Naive B cell (primary cell): ENCODE measurements at regions not wholly inside any gene's neighbourhood (a gene's known extent, or its start where the extent isn't known, plus 50 kb on each side); places are given as distances from the start of the nearest gene placed in this dataset.

Experiments
- ATAC-seq, 2 donors: fragments of 150-1000 bp; cut with Tn5 transposase; 2 replicates each; pipeline ENCODE4 v1.10.0; 2021; ENCODE audit warnings: low read depth in 2 of 2, mild to moderate bottlenecking in 2 of 2, moderate library complexity in 2 of 2
- DNase-seq: peaks from one replicate; pipeline ENCODE4 v3.0.0; 2022
- H3K27ac Mint-ChIP-seq, 6 donors: one replicate each; pipeline ENCODE4 v1.8.0; 2020 to 2022; ENCODE audit warnings: mild to moderate bottlenecking in 6 of 6, mixed read lengths in 6 of 6, moderate library complexity in 5 of 6, inconsistent platforms in 2 of 6
- H3K27me3 Mint-ChIP-seq, 3 donors: one replicate each; pipeline ENCODE4 v1.8.0; 2021 to 2022; ENCODE audit warnings: mixed read lengths in 3 of 3, mild to moderate bottlenecking in 1 of 3
- H3K36me3 Mint-ChIP-seq, 2 donors: one replicate each; pipeline ENCODE4 v1.8.0; 2020 to 2022; ENCODE audit warnings: mixed read lengths in 2 of 2, inconsistent platforms in 1 of 2, mild to moderate bottlenecking in 1 of 2
- H3K4me1 Mint-ChIP-seq, 3 donors: one replicate each; pipeline ENCODE4 v1.8.0; 2020 to 2022; ENCODE audit warnings: mixed read lengths in 3 of 3, inconsistent platforms in 1 of 3, mild to moderate bottlenecking in 1 of 3, moderate library complexity in 1 of 3
- H3K4me3 Mint-ChIP-seq, 8 donors: one replicate each; pipeline ENCODE4 v1.8.0; 2020 to 2022; ENCODE audit warnings: mild to moderate bottlenecking in 8 of 8, mixed read lengths in 8 of 8, moderate library complexity in 8 of 8, inconsistent platforms in 2 of 8
- H3K9me3 Mint-ChIP-seq, 7 donors: one replicate each; pipeline ENCODE4 v1.8.0; 2020 to 2022; ENCODE audit warnings: mixed read lengths in 7 of 7, mild to moderate bottlenecking in 5 of 7, inconsistent platforms in 2 of 7, moderate library complexity in 1 of 7

GRCh38 chr10:33520223-33520622, 185.8 kb upstream of the NRP1 start:
- no peaks in the 10 kb centered on the region for H3K4me1 Mint-ChIP-seq
- ATAC-seq: no peak
- H3K27ac Mint-ChIP-seq: no peak overlapping the region
- DNase-seq: no peak
- H3K4me3 Mint-ChIP-seq: no peak overlapping the region
- H3K27me3 Mint-ChIP-seq: peaks cover 0 to 8% (median 0%) of the 10 kb centered on the region in 3 donors
- peaks cover 0 to 8% of the 10 kb centered on the region in 2 donors for H3K36me3 Mint-ChIP-seq
- H3K9me3 Mint-ChIP-seq: peaks cover 0 to 15% (median 7%) of the 10 kb centered on the region in 7 donors

GRCh38 chr10:33519130-33519860, 184.8 kb upstream of the NRP1 start:
- H3K4me1 Mint-ChIP-seq: no peaks in the 10 kb centered on the region
- H3K27me3 Mint-ChIP-seq: peaks cover 0 to 8% (median 0%) of the 10 kb centered on the region in 3 donors
- H3K36me3 Mint-ChIP-seq: peaks cover 0 to 8% of the 10 kb centered on the region in 2 donors
- DNase-seq: no peak
- H3K27ac Mint-ChIP-seq: no peak overlapping the region
- H3K4me3 Mint-ChIP-seq: no peak overlapping the region
- no peak for ATAC-seq
- H3K9me3 Mint-ChIP-seq: peaks cover 0 to 15% (median 7%) of the 10 kb centered on the region in 7 donors

- Mint-ChIP-seq H3K9me3 (peaks cover 0 to 8% (median 5%) of the 10 kb centered on the region in 7 donors), H3K27me3 (no peaks in the 10 kb centered on the region), H3K36me3 (no peaks in the 10 kb centered on the region), H3K27ac (no peak overlapping the region), H3K4me3 (no peak overlapping the region), H3K4me1 (no peaks in the 10 kb centered on the region)
- DNase-seq: no peak
- no peak for ATAC-seq
Observed at GRCh38 chr10:33510206-33510605, 175.7 kb upstream of the NRP1 start.

GRCh38 chr10:33509231-33509831, 174.9 kb upstream of the NRP1 start:
- H3K27ac Mint-ChIP-seq: no peak overlapping the region
- H3K4me1 Mint-ChIP-seq: no peaks in the 10 kb centered on the region
- peaks cover 0 to 8% (median 5%) of the 10 kb centered on the region in 7 donors for H3K9me3 Mint-ChIP-seq
- ATAC-seq: no peak
- no peaks in the 10 kb centered on the region for H3K36me3 Mint-ChIP-seq
- H3K4me3 Mint-ChIP-seq: no peak overlapping the region
- H3K27me3 Mint-ChIP-seq: no peaks in the 10 kb centered on the region
- DNase-seq: no peak

GRCh38 chr10:33507662-33508425, 173.4 kb upstream of the NRP1 start:
- Mint-ChIP-seq H3K4me1 (no peaks in the 10 kb centered on the region), H3K36me3 (no peaks in the 10 kb centered on the region), H3K27ac (no peak overlapping the region), H3K9me3 (peaks cover 0 to 15% (median 5%) of the 10 kb centered on the region in 7 donors), H3K27me3 (no peaks in the 10 kb centered on the region), H3K4me3 (no peak overlapping the region)
- DNase-seq (no peak), ATAC-seq (no peak)

GRCh38 chr10:33506838-33507661, 172.6 kb upstream of the NRP1 start:
- peaks cover 0 to 21% (median 5%) of the 10 kb centered on the region in 7 donors for H3K9me3 Mint-ChIP-seq
- ATAC-seq: no peak
- H3K27ac Mint-ChIP-seq: no peak overlapping the region
- H3K27me3 Mint-ChIP-seq: no peaks in the 10 kb centered on the region
- H3K4me3 Mint-ChIP-seq: no peak overlapping the region
- no peaks in the 10 kb centered on the region for H3K36me3 Mint-ChIP-seq
- DNase-seq: no peak
- no peaks in the 10 kb centered on the region for H3K4me1 Mint-ChIP-seq

- DNase-seq (no peak), ATAC-seq (no peak)
- Mint-ChIP-seq H3K9me3 (peaks cover 5 to 23% (median 8%) of the 10 kb centered on the region in 7 donors), H3K27me3 (no peaks in the 10 kb centered on the region), H3K36me3 (no peaks in the 10 kb centered on the region), H3K4me1 (no peaks in the 10 kb centered on the region), H3K27ac (no peak overlapping the region), H3K4me3 (no peak overlapping the region)
Observed at GRCh38 chr10:33506391-33506790, 171.9 kb upstream of the NRP1 start.

GRCh38 chr10:33501161-33501560, 166.7 kb upstream of the NRP1 start:
- no peaks in the 10 kb centered on the region for H3K4me1 Mint-ChIP-seq
- H3K36me3 Mint-ChIP-seq: no peaks in the 10 kb centered on the region
- H3K9me3 Mint-ChIP-seq: peaks cover 5 to 15% (median 7%) of the 10 kb centered on the region in 7 donors
- DNase-seq: no peak
- no peak overlapping the region for H3K4me3 Mint-ChIP-seq
- no peak overlapping the region for H3K27ac Mint-ChIP-seq
- H3K27me3 Mint-ChIP-seq: no peaks in the 10 kb centered on the region
- no peak for ATAC-seq

GRCh38 chr10:33498391-33498891, 164.0 kb upstream of the NRP1 start:
- no peaks in the 10 kb centered on the region for H3K4me1 Mint-ChIP-seq
- no peaks in the 10 kb centered on the region for H3K27me3 Mint-ChIP-seq
- no peak for DNase-seq
- H3K4me3 Mint-ChIP-seq: no peak overlapping the region
- no peak overlapping the region for H3K27ac Mint-ChIP-seq
- H3K9me3 Mint-ChIP-seq: peaks cover 0 to 9% (median 6%) of the 10 kb centered on the region in 7 donors
- H3K36me3 Mint-ChIP-seq: no peaks in the 10 kb centered on the region
- no peak for ATAC-seq

GRCh38 chr10:33497338-33497737, 162.9 kb upstream of the NRP1 start:
- Mint-ChIP-seq H3K27me3 (no peaks in the 10 kb centered on the region), H3K27ac (no peak overlapping the region), H3K9me3 (peaks cover 0 to 8% (median 4%) of the 10 kb centered on the region in 7 donors), H3K36me3 (no peaks in the 10 kb centered on the region), H3K4me1 (no peaks in the 10 kb centered on the region), H3K4me3 (no peak overlapping the region)
- ATAC-seq: no peak
- no peak for DNase-seq

GRCh38 chr10:33496096-33496495, 161.6 kb upstream of the NRP1 start:
- Mint-ChIP-seq H3K9me3 (peaks cover 0 to 4% (median 0%) of the 10 kb centered on the region in 7 donors), H3K4me3 (no peak overlapping the region), H3K36me3 (no peaks in the 10 kb centered on the region), H3K27me3 (no peaks in the 10 kb centered on the region), H3K27ac (no peak overlapping the region), H3K4me1 (no peaks in the 10 kb centered on the region)
- DNase-seq (no peak), ATAC-seq (no peak)

- no peak for DNase-seq
- no peak for ATAC-seq
- H3K4me1 Mint-ChIP-seq: no peaks in the 10 kb centered on the region
Observed at GRCh38 chr10:33494694-33495265, 160.3 kb upstream of the NRP1 start.

GRCh38 chr10:33493978-33494377, 159.5 kb upstream of the NRP1 start:
- DNase-seq (no peak), ATAC-seq (no peak)
- no peaks in the 10 kb centered on the region for H3K36me3 Mint-ChIP-seq
- peaks cover 0 to 5% (median 0%) of the 10 kb centered on the region in 7 donors for H3K9me3 Mint-ChIP-seq
- H3K4me3 Mint-ChIP-seq: no peak overlapping the region
- no peak overlapping the region for H3K27ac Mint-ChIP-seq
- H3K27me3 Mint-ChIP-seq: no peaks in the 10 kb centered on the region
- H3K4me1 Mint-ChIP-seq: no peaks in the 10 kb centered on the region

More at GRCh38 chr10:33494694-33495265, 160.3 kb upstream of the NRP1 start:
- no peak overlapping the region for H3K27ac Mint-ChIP-seq
- H3K36me3 Mint-ChIP-seq: no peaks in the 10 kb centered on the region
- no peaks in the 10 kb centered on the region for H3K27me3 Mint-ChIP-seq
- no peak overlapping the region for H3K4me3 Mint-ChIP-seq
- H3K9me3 Mint-ChIP-seq: peaks cover 0 to 3% (median 0%) of the 10 kb centered on the region in 7 donors
